K562 (cell line): ENCODE measurements at regions not wholly inside any gene's neighbourhood (a gene's known extent, or its start where the extent isn't known, plus 50 kb on each side); places are given as distances from the start of the nearest gene placed in this dataset.

Experiments
- ATAC-seq: fragments of 200-7000 bp; cut with Tn5 transposase; 3 replicates; pipeline ENCODE4 v1.9.1; 2020; ENCODE audit warnings: moderate library complexity
- BruUV-seq: library from RNA; stranded (reverse); fragments of 400-500 nt; replicated peaks from 2 replicates; lab custom pipeline; 2021; lab: Mats Ljungman, UMichigan
- CTCF ChIA-PET: fragments of 300-600 bp; formaldehyde crosslinking; extraction: SDS; loops from one replicate; lab custom pipeline; 2021; ENCODE audit warnings: low intra/inter-chr PET ratio; lab: Yijun Ruan, JAX
- POLR2A ChIA-PET: fragments of 300-600, 350-650 bp; sonication (Branson Sonifier 250); formaldehyde crosslinking; extraction: SDS; loops from one replicate; lab custom pipeline; 2021; ENCODE audit warnings: antibody characterized with exemption, inconsistent platforms; lab: Yijun Ruan, JAX
- DNase-seq, 4 experiments: peaks; one replicate each; pipeline versions ENCODE4 v3.0.0 to v3.0.0-alpha.2; 2011 to 2018; ENCODE audit warnings: low spot score in 3 of 4, mixed read lengths in 3 of 4; ENCODE audit errors: extremely low read depth in 1 of 4
- FAIRE-seq: peaks from 2 replicates; lab custom pipeline; 2011; peaks lifted over from hg19 to GRCh38; lab: Jason Lieb, UNC
- H2AFZ ChIP-seq: 2 replicates; pipeline ENCODE4 v1.6.0; 2011; ENCODE audit warnings: low read depth, low read length, control low read depth, inconsistent platforms
- H3K27ac ChIP-seq: fragments of 200-600 bp; 3 replicates; pipeline ENCODE4 v1.8.0; 2011; ENCODE audit warnings: low read depth, mild to moderate bottlenecking, control low read depth, inconsistent platforms, low read length, moderate library complexity, mixed read lengths; ENCODE audit errors: extremely low read depth
- H3K27me3 ChIP-seq, 2 experiments: fragments of 300-600 bp in 1 of 2; 2 replicates in 1 of 2; 3 replicates in 1 of 2; pipeline versions ENCODE4 v1.6.0 to v1.8.0; 2011; ENCODE audit warnings: inconsistent platforms in 2 of 2, low read length in 2 of 2, mild to moderate bottlenecking in 1 of 2, mixed read lengths in 1 of 2, moderate library complexity in 1 of 2; ENCODE audit not compliant: control insufficient read depth in 2 of 2, insufficient read depth in 2 of 2
- H3K36me3 ChIP-seq: fragments of 300-600 bp; 3 replicates; pipeline ENCODE4 v1.8.0; 2011; ENCODE audit warnings: mild to moderate bottlenecking, low read length, inconsistent platforms; ENCODE audit not compliant: control insufficient read depth, insufficient read depth
- H3K4me1 ChIP-seq, 2 experiments: fragments of 200-600 bp in 1 of 2; replicated peaks in 1 of 2; 2 replicates in 1 of 2; 3 replicates in 1 of 2; pipeline versions ENCODE4 v1.5.1 to v1.8.0; 2011; ENCODE audit warnings: inconsistent platforms in 2 of 2, low read length in 2 of 2, mild to moderate bottlenecking in 1 of 2, mixed read lengths in 1 of 2, moderate library complexity in 1 of 2; ENCODE audit not compliant: control insufficient read depth in 2 of 2, insufficient read depth in 2 of 2
- H3K4me2 ChIP-seq: 2 replicates; pipeline ENCODE4 v1.6.1; 2011; ENCODE audit warnings: low read length, control low read depth, inconsistent platforms, mixed read lengths; ENCODE audit not compliant: insufficient read depth
- H3K4me3 ChIP-seq: fragments of 200-600 bp; sonication (generic), shearing (Covaris generic); 2 replicates; pipeline ENCODE4 v1.5.1; 2016; ENCODE audit warnings: control low read depth, inconsistent platforms
- H3K79me2 ChIP-seq: fragments of 200-600 bp; 3 replicates; pipeline ENCODE4 v1.8.0; 2011; ENCODE audit warnings: low read length, inconsistent platforms; ENCODE audit not compliant: control insufficient read depth, insufficient read depth
- H3K9ac ChIP-seq, 2 experiments: 2 replicates each; pipeline versions ENCODE4 v1.6.0 to v1.6.1; 2011; ENCODE audit warnings: low read depth in 2 of 2, low read length in 2 of 2, control low read depth in 1 of 2, inconsistent platforms in 1 of 2, mild to moderate bottlenecking in 1 of 2, mixed read lengths in 1 of 2; ENCODE audit not compliant: insufficient read depth in 1 of 2
- H3K9me1 ChIP-seq: one replicate; pipeline ENCODE4 v1.6.0; 2011; ENCODE audit warnings: inconsistent platforms, mild to moderate bottlenecking, low read length, moderate library complexity; ENCODE audit not compliant: control insufficient read depth, insufficient read depth
- H3K9me3 ChIP-seq: replicated peaks from 2 replicates; pipeline ENCODE4 v1.5.1; 2011; ENCODE audit warnings: low read depth, low read length, inconsistent platforms; ENCODE audit not compliant: control insufficient read depth, insufficient read depth
- H4K20me1 ChIP-seq: replicated peaks from 2 replicates; pipeline ENCODE4 v1.6.1; 2011; ENCODE audit warnings: low read length, inconsistent platforms, mixed read lengths; ENCODE audit not compliant: control insufficient read depth, insufficient read depth
- IRF9 ChIP-seq: fragments of 450-650 bp; IDR thresholded peaks from 2 replicates; pipeline ENCODE4 v1.6.1; 2016; ENCODE audit warnings: missing biosample characterization, missing genetic modification characterization
- NFE2 ChIP-seq: IDR thresholded peaks from 2 replicates; pipeline ENCODE4 v1.6.1; 2014; ENCODE audit warnings: antibody characterized with exemption, low read depth
- WGBS: fragments of 100-300 bp; shearing (Covaris generic); methylation state at CpG from one replicate; pipeline ENCODE4 v1.1.6; 2016; ENCODE audit warnings: low coverage, mixed read lengths; ENCODE audit not compliant: insufficient coverage; ENCODE audit errors: missing lambda C conversion rate; 5-methylcytosine and 5-hydroxymethylcytosine counted together
- in situ Hi-C: fragments of 300-500 bp; cut with MboI; formaldehyde crosslinking; loops from 4 replicates; pipeline ENCODE4 v1.15.0; 2018; ENCODE audit warnings: inconsistent platforms, mixed read lengths
- intact Hi-C: fragments of 100-400 bp; cut with micrococcal nuclease; formaldehyde crosslinking; loops from 2 replicates; pipeline ENCODE4 v1.14.2; 2022
- TF ChIP-seq, protein P1 (sequence below): fragments of 250-450 bp; sonication (Bioruptor Pico); IDR thresholded peaks from 2 replicates; pipeline ENCODE4 v1.5.0; 2020; ENCODE audit warnings: mild to moderate bottlenecking, borderline replicate concordance

- TF ChIP-seq IRF9 (tag): no peak
- no peak for TF ChIP-seq NFE2
- TF ChIP-seq, protein P1, sequence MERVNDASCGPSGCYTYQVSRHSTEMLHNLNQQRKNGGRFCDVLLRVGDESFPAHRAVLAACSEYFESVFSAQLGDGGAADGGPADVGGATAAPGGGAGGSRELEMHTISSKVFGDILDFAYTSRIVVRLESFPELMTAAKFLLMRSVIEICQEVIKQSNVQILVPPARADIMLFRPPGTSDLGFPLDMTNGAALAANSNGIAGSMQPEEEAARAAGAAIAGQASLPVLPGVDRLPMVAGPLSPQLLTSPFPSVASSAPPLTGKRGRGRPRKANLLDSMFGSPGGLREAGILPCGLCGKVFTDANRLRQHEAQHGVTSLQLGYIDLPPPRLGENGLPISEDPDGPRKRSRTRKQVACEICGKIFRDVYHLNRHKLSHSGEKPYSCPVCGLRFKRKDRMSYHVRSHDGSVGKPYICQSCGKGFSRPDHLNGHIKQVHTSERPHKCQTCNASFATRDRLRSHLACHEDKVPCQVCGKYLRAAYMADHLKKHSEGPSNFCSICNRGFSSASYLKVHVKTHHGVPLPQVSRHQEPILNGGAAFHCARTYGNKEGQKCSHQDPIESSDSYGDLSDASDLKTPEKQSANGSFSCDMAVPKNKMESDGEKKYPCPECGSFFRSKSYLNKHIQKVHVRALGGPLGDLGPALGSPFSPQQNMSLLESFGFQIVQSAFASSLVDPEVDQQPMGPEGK (CRISPR knock-in tag): no peak
- Histone ChIP-seq H2AFZ (no peak overlapping the region), H3K9me1 (no peaks in the 10 kb centered on the region), H3K4me2 (no peak overlapping the region), H3K9ac (no peak overlapping the region), H3K79me2 (no peaks in the 10 kb centered on the region), H3K4me3 (no peak overlapping the region), H3K36me3 (no peaks in the 10 kb centered on the region), H4K20me1 (no peaks in the 10 kb centered on the region), H3K9me3 (no peaks in the 10 kb centered on the region), H3K4me1 (peaks cover 0 to 10% of the 10 kb centered on the region in 2 experiments; a peak in 2 of 5 replicates), H3K27ac (no peak overlapping the region), H3K27me3 (no peaks in the 10 kb centered on the region; a peak in 1 of 5 replicates)
- ATAC-seq (no peak), FAIRE-seq (no peak), DNase-seq (no peak)
- CTCF ChIA-PET: no interaction called here
- POLR2A ChIA-PET: no interaction called here
- BruUV-seq: no TSS peak
- WGBS: 3% methylated on average over 2 of the region's 2 CpGs
- intact Hi-C loops (no loop called here), in situ Hi-C loops (no loop called here)
These were observed 179.7 kb upstream of the FBXL17 start for GRCh38 chr5:108561416-108562204.
